Mononuclear cell (primary cell): ENCODE measurements at regions not wholly inside any gene's neighbourhood (a gene's known extent, or its start where the extent isn't known, plus 50 kb on each side); places are given as distances from the start of the nearest gene placed in this dataset.
"Not testable (repeated sequence)": the region's sequence is repeated elsewhere in the genome, so short reads cannot be mapped to it uniquely, and the experiment has no call there.

Experiments used
- H3K27me3 ChIP-seq: 2 replicates; pipeline ENCODE4 v1.6.0; 2011; ENCODE audit warnings: low read length, control low read depth; ENCODE audit not compliant: insufficient read depth
- H3K4me1 ChIP-seq: 2 replicates; pipeline ENCODE4 v1.5.1; 2011; ENCODE audit warnings: mild to moderate bottlenecking, low read length, control low read depth; ENCODE audit not compliant: insufficient read depth
- H3K4me3 ChIP-seq: 2 replicates; pipeline ENCODE4 v1.5.1; 2011; ENCODE audit warnings: mild to moderate bottlenecking, low read length, moderate library complexity
- H3K9me3 ChIP-seq: 2 replicates; pipeline ENCODE4 v1.5.1; 2011; ENCODE audit warnings: low read depth, mild to moderate bottlenecking, control low read depth, low read length

DNA sequence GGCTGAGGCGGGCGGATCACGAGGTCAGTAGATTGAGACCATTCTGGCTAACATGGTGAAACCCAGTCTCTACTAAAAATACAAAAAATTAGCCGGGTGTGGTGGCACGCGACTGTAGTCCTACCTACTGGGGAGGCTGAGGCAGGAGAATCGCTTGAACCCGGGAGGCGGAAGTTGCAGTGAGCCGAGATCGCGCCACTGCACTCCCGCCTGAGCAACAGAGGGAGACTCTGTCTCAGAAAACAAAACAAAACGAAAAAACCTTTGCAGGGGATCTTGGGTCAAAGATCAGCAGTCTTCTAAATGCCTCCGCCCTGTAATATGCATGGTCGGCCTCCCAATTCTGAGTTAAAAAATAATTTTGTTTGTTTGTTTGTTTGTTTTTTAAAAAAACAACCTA is 340.9 kb upstream of the PRKCQ start:
- H3K9me3 ChIP-seq, H3K27me3 ChIP-seq, H3K4me3 ChIP-seq: not testable (repeated sequence)
- H3K4me1 ChIP-seq = peaks cover 24% of the 10 kb centered on the region

DNA sequence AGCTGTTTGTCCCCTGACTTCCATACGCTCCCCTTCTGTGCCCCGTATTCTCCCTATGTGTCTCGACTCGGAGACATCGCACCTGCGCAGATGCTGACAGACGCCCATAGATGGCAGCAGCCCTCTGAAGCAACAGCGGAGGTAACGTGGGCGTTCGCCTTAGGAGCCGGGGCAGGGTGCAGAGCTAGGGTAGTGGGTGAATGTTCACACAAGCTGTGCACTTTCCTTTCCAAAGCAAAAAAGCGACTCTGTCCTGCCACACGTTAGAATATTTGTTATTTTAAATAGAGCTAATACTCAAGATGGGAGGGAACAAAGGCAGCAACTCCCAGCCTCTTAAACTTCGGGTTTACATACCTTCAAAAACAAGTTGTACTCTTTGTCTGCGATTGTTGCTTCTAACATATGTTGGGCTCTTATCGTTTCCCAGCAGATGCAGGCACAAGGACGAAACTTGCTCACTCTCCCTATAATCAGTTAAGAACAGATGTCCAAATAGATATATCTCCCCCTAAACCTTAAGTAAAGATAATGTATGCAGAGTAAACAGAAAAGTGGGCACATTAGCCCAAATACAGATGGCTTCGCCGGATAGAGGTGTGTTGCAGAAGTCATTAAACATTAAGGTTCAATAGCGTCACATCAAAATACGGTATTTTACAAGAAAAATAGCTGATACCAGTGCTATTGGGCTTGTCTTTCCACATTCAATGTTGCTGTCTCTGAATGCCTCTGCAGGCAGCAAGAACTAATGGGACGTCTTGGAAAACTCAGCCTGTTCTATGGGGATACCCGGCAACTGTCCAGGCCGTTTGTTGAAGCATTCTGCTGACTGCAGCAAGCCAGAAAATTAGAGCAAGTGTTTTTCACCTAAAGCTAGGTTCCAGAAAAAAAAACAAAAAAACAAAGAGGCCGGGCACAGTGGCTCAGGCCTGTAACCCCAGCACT is 340.3 kb upstream of the PRKCQ start:
- Histone ChIP-seq H3K9me3 (no peaks in the 10 kb centered on the region), H3K27me3 (no peaks in the 10 kb centered on the region), H3K4me3 (no peak overlapping the region), H3K4me1 (peaks cover 17% of the 10 kb centered on the region)

DNA sequence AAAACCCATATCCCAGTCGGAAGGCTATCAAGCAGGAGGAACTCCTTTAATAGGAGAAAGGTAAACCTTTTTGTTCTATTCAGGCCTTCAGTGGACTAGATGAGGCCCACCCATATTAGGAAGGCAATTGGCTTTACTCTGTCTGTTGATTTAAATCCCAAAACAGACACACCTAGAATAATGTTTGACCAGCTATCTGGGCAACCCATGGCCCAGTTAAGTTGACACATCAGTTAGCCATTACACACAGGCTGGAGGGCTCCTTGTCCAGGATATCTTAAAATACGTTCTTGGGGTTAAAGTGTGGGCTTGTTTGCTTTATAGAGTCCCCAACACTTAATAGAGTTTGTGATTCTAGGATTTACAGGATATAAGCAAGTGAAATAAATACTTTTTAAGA is 339.0 kb upstream of the PRKCQ start:
- H3K27me3 ChIP-seq = no peaks in the 10 kb centered on the region
- peaks cover 16% of the 10 kb centered on the region for H3K4me1 ChIP-seq
- H3K9me3 ChIP-seq = no peaks in the 10 kb centered on the region

DNA sequence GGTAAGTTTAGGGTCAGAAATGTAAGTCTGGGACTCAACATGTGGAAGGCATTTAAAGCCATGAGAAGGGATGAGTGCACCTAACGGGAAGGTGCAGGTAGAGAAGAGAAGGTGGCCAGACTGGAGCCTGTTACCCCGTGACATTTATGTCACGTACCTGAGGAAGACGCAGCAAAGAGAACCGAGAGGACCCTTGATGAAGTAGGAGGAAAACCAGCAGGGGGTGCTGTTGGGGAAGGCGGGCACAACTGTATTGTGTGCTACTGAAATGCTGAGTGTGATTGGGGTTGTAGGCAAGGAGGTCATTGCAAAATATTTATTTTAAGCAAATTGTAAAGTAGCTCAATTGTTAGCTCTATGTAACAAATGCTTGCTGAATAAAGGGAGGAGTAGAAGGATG is 338.2 kb upstream of the PRKCQ start:
- Histone ChIP-seq H3K4me3 (no peak overlapping the region), H3K4me1 (peaks cover 16% of the 10 kb centered on the region), H3K27me3 (no peaks in the 10 kb centered on the region), H3K9me3 (no peaks in the 10 kb centered on the region)

More for the DNA sequence above, 339.0 kb upstream of the PRKCQ start:
- H3K4me3 ChIP-seq = no peak overlapping the region

- H3K4me1 ChIP-seq = peaks cover 16% of the 10 kb centered on the region
- H3K4me3 ChIP-seq = no peak overlapping the region
- H3K9me3 ChIP-seq = no peaks in the 10 kb centered on the region
- H3K27me3 ChIP-seq = no peaks in the 10 kb centered on the region
Observed at GRCh38 chr10:6917125-6917524, 337.0 kb upstream of the PRKCQ start.

DNA sequence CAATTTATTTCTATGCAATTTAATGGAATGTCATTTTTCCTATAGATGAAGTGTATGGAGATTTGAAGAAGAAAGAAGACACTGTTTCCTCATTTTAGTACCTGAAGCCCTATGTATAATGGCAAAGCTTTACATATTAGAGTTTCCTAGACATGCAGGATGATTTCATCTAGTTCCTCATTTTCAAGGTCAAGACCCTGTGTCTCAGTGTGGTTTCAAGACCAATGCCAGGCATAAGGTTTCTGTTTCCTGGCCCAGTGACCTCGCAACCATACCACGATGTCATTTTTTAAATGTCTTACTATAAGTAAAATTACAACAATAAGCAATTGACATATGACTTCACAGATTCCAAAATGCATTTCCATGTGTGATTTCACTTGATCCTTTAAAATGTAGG is 336.5 kb upstream of the PRKCQ start:
- no peak overlapping the region for H3K4me3 ChIP-seq
- no peaks in the 10 kb centered on the region for H3K27me3 ChIP-seq
- peaks cover 16% of the 10 kb centered on the region for H3K4me1 ChIP-seq
- no peaks in the 10 kb centered on the region for H3K9me3 ChIP-seq

DNA sequence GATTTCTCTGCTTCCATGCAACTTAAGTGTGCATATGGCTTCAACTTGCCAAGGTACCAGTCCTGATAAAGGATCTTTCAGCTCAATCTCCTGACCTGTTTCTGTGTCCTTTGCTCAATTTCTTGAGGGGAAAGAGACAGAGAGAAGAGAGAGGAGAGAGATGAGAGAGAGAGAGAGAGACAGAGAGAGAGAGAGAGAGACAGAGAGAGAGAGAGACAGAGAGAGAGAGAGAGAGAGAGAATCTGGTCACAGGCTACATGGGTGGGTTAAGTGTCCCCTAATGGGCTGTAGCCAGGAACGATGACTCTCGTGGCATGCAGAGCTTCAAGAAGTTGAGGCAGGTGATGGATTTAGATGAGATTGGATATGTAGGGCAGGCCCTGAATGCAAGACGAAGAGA is 335.2 kb upstream of the PRKCQ start:
- peaks cover 16% of the 10 kb centered on the region for H3K4me1 ChIP-seq
- no peaks in the 10 kb centered on the region for H3K27me3 ChIP-seq
- no peaks in the 10 kb centered on the region for H3K9me3 ChIP-seq
- H3K4me3 ChIP-seq = no peak overlapping the region

DNA sequence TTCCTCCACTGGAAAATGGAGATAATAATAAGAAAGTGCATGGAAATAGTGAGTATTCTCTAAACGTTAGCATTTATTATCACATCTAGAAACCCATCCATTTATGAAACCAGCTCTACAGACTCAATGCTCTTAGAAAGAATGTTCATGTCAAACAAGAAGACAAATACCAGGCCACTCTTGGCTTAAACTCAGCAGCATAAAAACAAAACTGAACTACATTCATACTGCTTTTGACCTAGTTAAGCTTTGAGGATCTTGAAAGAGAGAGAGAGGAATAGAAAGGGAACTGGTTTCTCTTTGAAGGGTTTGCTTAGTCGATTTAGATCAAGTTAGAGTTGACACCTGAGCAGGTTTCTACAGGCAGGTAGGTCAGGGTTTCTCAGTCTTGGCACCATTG is 332.9 kb upstream of the PRKCQ start:
- no peak overlapping the region for H3K4me3 ChIP-seq
- H3K4me1 ChIP-seq = peaks cover 10% of the 10 kb centered on the region
- H3K27me3 ChIP-seq = no peaks in the 10 kb centered on the region
- no peaks in the 10 kb centered on the region for H3K9me3 ChIP-seq

DNA sequence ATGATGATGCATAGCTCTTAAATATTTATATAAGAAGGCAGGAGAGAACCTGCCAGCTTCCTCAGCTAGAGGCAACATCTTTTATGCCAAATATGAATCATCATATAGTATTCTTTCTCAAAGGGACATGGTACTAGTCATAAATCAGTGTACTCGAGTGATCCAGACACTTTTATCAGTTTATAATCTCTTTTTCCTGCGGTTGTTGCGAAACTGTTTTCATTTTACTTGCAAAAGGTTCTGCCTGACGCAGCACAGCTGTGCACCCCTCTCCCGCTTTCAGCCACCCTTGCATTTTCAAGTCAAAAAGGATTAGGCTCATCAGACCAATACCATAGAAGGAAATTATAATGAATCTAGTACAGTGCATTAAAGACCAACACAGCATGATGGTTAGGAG is 332.3 kb upstream of the PRKCQ start:
- Histone ChIP-seq H3K4me1 (peaks cover 9% of the 10 kb centered on the region), H3K4me3 (no peak overlapping the region), H3K9me3 (no peaks in the 10 kb centered on the region), H3K27me3 (no peaks in the 10 kb centered on the region)

- Histone ChIP-seq H3K27me3 (no peaks in the 10 kb centered on the region), H3K4me1 (peaks cover 5% of the 10 kb centered on the region), H3K4me3 (no peak overlapping the region), H3K9me3 (no peaks in the 10 kb centered on the region)
Observed at GRCh38 chr10:6912021-6912420, 331.9 kb upstream of the PRKCQ start.

GRCh38 chr10:6909905-6910560 is 330.0 kb upstream of the PRKCQ start:
- Histone ChIP-seq H3K27me3 (no peaks in the 10 kb centered on the region), H3K9me3 (no peaks in the 10 kb centered on the region)

GRCh38 chr10:6907877-6908530 is 327.9 kb upstream of the PRKCQ start:
- H3K9me3 ChIP-seq = no peaks in the 10 kb centered on the region
- H3K4me3 ChIP-seq = no peak overlapping the region
- no peaks in the 10 kb centered on the region for H3K4me1 ChIP-seq
- no peaks in the 10 kb centered on the region for H3K27me3 ChIP-seq

More at GRCh38 chr10:6909905-6910560, 330.0 kb upstream of the PRKCQ start:
- no peaks in the 10 kb centered on the region for H3K4me1 ChIP-seq
- no peak overlapping the region for H3K4me3 ChIP-seq

DNA sequence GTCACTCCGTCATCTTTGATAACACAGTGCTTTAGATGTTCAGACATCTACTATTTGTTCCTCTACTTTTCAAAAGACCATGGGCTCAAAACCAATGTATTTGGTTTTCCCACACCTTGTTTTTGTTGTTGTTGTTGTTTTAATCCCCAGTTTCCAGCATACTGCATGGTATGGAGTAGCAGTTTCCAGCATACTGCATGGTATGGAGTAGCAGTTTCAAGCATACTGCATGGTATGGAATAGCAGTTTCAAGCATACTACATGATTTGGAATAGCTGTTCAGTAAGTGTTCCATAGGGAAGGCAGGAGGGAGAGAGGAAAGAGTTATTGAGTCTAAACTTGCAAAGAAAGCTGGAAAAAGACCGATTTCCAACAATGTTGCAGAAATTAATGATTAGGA is 314.3 kb upstream of the PRKCQ start:
- no peaks in the 10 kb centered on the region for H3K4me1 ChIP-seq
- H3K9me3 ChIP-seq = no peaks in the 10 kb centered on the region
- no peaks in the 10 kb centered on the region for H3K27me3 ChIP-seq
- H3K4me3 ChIP-seq = no peak overlapping the region

DNA sequence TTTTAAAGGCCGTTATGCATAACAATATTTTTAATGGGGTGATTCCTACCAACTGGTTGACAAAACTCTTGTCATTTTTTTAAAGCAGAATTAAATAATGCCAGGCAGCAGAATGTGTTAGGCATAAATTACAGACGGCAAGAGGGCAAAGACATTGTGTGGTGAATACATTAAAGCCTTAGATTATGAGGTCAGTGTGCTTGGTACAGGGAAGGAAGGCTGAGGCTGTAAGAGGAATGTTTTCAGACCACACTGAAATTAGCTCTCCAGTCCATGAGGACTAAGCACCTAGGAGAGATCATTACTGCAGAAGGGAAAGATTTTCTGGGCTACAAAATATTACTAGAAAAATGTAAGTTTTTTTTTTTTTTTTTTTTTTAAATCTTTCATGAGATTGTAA is 312.8 kb upstream of the PRKCQ start:
- Histone ChIP-seq H3K4me3 (no peak overlapping the region), H3K4me1 (no peaks in the 10 kb centered on the region), H3K27me3 (no peaks in the 10 kb centered on the region), H3K9me3 (no peaks in the 10 kb centered on the region)

DNA sequence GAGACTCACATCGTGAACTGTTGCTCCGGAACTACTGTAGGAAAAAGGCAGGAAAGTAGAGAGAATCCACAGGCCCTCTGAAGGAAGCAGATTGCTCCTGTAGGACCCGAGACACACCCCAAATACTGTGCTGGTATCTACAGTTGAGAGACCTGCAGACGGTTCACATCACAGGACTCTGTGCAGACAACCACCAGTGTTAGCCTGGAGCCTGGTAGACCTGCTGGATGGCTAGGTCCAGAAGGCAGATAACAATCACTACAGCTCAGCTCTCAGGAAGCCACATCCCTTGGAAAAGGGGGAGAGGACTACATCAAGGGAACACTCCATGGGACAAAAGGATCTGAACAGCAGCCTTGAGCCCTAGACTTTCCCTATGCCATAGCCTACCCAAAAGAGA is 311.8 kb upstream of the PRKCQ start:
- no peaks in the 10 kb centered on the region for H3K27me3 ChIP-seq
- no peaks in the 10 kb centered on the region for H3K4me1 ChIP-seq
- no peak overlapping the region for H3K4me3 ChIP-seq
- H3K9me3 ChIP-seq = no peaks in the 10 kb centered on the region
